ENCODE measurements at regions not wholly inside any gene's neighbourhood (a gene's known extent, or its start where the extent isn't known, plus 50 kb on each side); places are given as distances from the start of the nearest gene placed in this dataset.

- no peaks in the 10 kb centered on the region for H4K20me1 ChIP-seq (ENCODE audit: control insufficient read depth, extremely low read depth, insufficient read depth, low read length)
- H3K4me3 ChIP-seq (ENCODE audit: control insufficient read depth in 2 of 3, extremely low read depth in 1 of 3, insufficient read depth in 2 of 3, low read depth in 1 of 3, low read length in 3 of 3) = no peak overlapping the region
- H3K4me2 ChIP-seq (ENCODE audit: control insufficient read depth, extremely low read depth, insufficient read depth, low read depth, low read length) = no peak overlapping the region
- no peak overlapping the region for H3K27ac ChIP-seq (ENCODE audit: control insufficient read depth, insufficient read depth, low read length)
- DNase-seq (ENCODE audit: low read depth, low spot score) (no peak), FAIRE-seq (no peak)
- no peaks in the 10 kb centered on the region for H3K9me3 ChIP-seq (ENCODE audit: control insufficient read depth, low read depth, low read length)
- no peaks in the 10 kb centered on the region for H3K9me1 ChIP-seq (ENCODE audit: control insufficient read depth, extremely low read depth, insufficient read depth, low read length)
- H2AFZ ChIP-seq (ENCODE audit: control insufficient read depth, low read length) = no peak overlapping the region
- H3K79me2 ChIP-seq (ENCODE audit: control insufficient read depth, insufficient read depth, low read length) = no peaks in the 10 kb centered on the region
- H3K9ac ChIP-seq (ENCODE audit: control insufficient read depth, extremely low read depth, insufficient read depth, low read length) = no peak overlapping the region
- H3K4me1 ChIP-seq (ENCODE audit: control insufficient read depth, extremely low read depth, insufficient read depth, low read length) = no peaks in the 10 kb centered on the region
- TF ChIP-seq EZH2 (IDR thresholded peaks at IDR 0.05; ENCODE audit: low read length) (no peak), CTCF (optimal IDR thresholded peaks at IDR 0.05 in 1 of 3, IDR thresholded peaks at IDR 0.05 in 1 of 3, conservative IDR thresholded peaks at IDR 0.05 in 1 of 3; ENCODE audit: extremely low read depth in 1 of 3, insufficient read depth in 2 of 3, low read length in 3 of 3) (no peak)
- dilution Hi-C loops (cut with MboI; ENCODE audit: extremely low pct_ligation_motif_present, low sequenced_read_pairs) = no loop called here
- H3K36me3 ChIP-seq (ENCODE audit: control insufficient read depth in 2 of 2, extremely low read depth in 1 of 2, insufficient read depth in 2 of 2, low read length in 2 of 2) = no peaks in the 10 kb centered on the region
- H3K27me3 ChIP-seq (ENCODE audit: control insufficient read depth, extremely low read depth, insufficient read depth, low read length) = no peaks in the 10 kb centered on the region
Measured at GRCh38 chr9:27991221-27991620, 417.9 kb upstream of the C9orf72 start.

GRCh38 chr9:28001096-28001495 is 427.8 kb upstream of the C9orf72 start:
- Histone ChIP-seq H3K9me1 (ENCODE audit: control insufficient read depth, extremely low read depth, insufficient read depth, low read length) (no peaks in the 10 kb centered on the region), H3K36me3 (ENCODE audit: control insufficient read depth in 2 of 2, extremely low read depth in 1 of 2, insufficient read depth in 2 of 2, low read length in 2 of 2) (no peaks in the 10 kb centered on the region), H3K9ac (ENCODE audit: control insufficient read depth, extremely low read depth, insufficient read depth, low read length) (no peak overlapping the region), H3K79me2 (ENCODE audit: control insufficient read depth, insufficient read depth, low read length) (no peaks in the 10 kb centered on the region), H3K4me1 (ENCODE audit: control insufficient read depth, extremely low read depth, insufficient read depth, low read length) (no peaks in the 10 kb centered on the region), H3K9me3 (ENCODE audit: control insufficient read depth, low read depth, low read length) (no peaks in the 10 kb centered on the region), H2AFZ (ENCODE audit: control insufficient read depth, low read length) (no peak overlapping the region), H3K4me2 (ENCODE audit: control insufficient read depth, extremely low read depth, insufficient read depth, low read depth, low read length) (no peak overlapping the region), H3K27ac (ENCODE audit: control insufficient read depth, insufficient read depth, low read length) (no peak overlapping the region), H3K27me3 (ENCODE audit: control insufficient read depth, extremely low read depth, insufficient read depth, low read length) (no peaks in the 10 kb centered on the region), H4K20me1 (ENCODE audit: control insufficient read depth, extremely low read depth, insufficient read depth, low read length) (no peaks in the 10 kb centered on the region), H3K4me3 (ENCODE audit: control insufficient read depth in 2 of 3, extremely low read depth in 1 of 3, insufficient read depth in 2 of 3, low read depth in 1 of 3, low read length in 3 of 3) (no peak overlapping the region)
- dilution Hi-C loops (cut with MboI; ENCODE audit: extremely low pct_ligation_motif_present, low sequenced_read_pairs) = no loop called here
- no peak for TF ChIP-seq CTCF (optimal IDR thresholded peaks at IDR 0.05 in 1 of 3, IDR thresholded peaks at IDR 0.05 in 1 of 3, conservative IDR thresholded peaks at IDR 0.05 in 1 of 3; ENCODE audit: extremely low read depth in 1 of 3, insufficient read depth in 2 of 3, low read length in 3 of 3)
- TF ChIP-seq EZH2 (IDR thresholded peaks at IDR 0.05; ENCODE audit: low read length) = no peak
- no peak for DNase-seq (ENCODE audit: low read depth, low spot score)
- no peak for FAIRE-seq

Data from keratinocyte (primary cell).